Transverse colon (tissue), 4 donors: ENCODE measurements at regions not wholly inside any gene's neighbourhood (a gene's known extent, or its start where the extent isn't known, plus 50 kb on each side); places are given as distances from the start of the nearest gene placed in this dataset.

Source experiments
- DNase-seq: peaks from one replicate; pipeline ENCODE4 v3.0.0-alpha.2; 2019
- H3K27ac ChIP-seq, 4 donors: fragments of 200-600 bp; sonication (generic); 2 replicates each; pipeline ENCODE4 v1.5.1; 2016 to 2018; ENCODE audit warnings: inconsistent platforms in 4 of 4
- H3K27me3 ChIP-seq: fragments of 200-600 bp; sonication (generic); 2 replicates; pipeline ENCODE4 v1.5.1; 2017; ENCODE audit warnings: inconsistent platforms
- H3K36me3 ChIP-seq, 4 donors: fragments of 200-600 bp; sonication (generic); 2 replicates each; pipeline ENCODE4 v1.5.1; 2017 to 2019; ENCODE audit warnings: inconsistent platforms in 4 of 4
- H3K4me1 ChIP-seq, 4 donors: fragments of 200-600 bp; sonication (generic); 2 replicates each; pipeline ENCODE4 v1.5.1; 2017 to 2020; ENCODE audit warnings: inconsistent platforms in 4 of 4
- H3K4me3 ChIP-seq, 4 donors: fragments of 200-600 bp; sonication (generic); 1 replicate in 1 of 4; 2 replicates in 3 of 4; pipeline versions ENCODE4 v1.5.1 to v1.6.1; 2017 to 2019; ENCODE audit warnings: inconsistent platforms in 4 of 4
- H3K9me3 ChIP-seq, 2 donors: fragments of 200-600 bp; sonication (generic); 2 replicates each; pipeline ENCODE4 v1.5.1; 2017 to 2019; ENCODE audit warnings: inconsistent platforms in 2 of 2
- CTCF ChIP-seq, 5 experiments: fragments of 200-600 bp in 3 of 5; fragments of 450-650 bp in 2 of 5; sonication (generic) in 3 of 5; IDR thresholded peaks; 1 replicate in 2 of 5; 2 replicates in 3 of 5; pipeline ENCODE4 v1.5.1; 2016 to 2017; ENCODE audit warnings: antibody characterized with exemption in 5 of 5, inconsistent platforms in 3 of 5, mild to moderate bottlenecking in 2 of 5, moderate library complexity in 1 of 5
- EP300 ChIP-seq: sonication (generic); formaldehyde crosslinking; IDR thresholded peaks from one replicate; pipeline ENCODE4 v1.6.1; 2017; ENCODE audit warnings: antibody characterized with exemption, low read depth
- POLR2A ChIP-seq: fragments of 450-650 bp; IDR thresholded peaks from one replicate; pipeline ENCODE4 v1.6.1; 2016; ENCODE audit warnings: antibody characterized with exemption, mild to moderate bottlenecking, moderate library complexity
- POLR2AphosphoS5 ChIP-seq, 3 donors: sonication (generic); formaldehyde crosslinking; IDR thresholded peaks; one replicate each; pipeline ENCODE4 v1.6.1; 2016; ENCODE audit warnings: antibody characterized with exemption in 3 of 3
- WGBS, 2 donors: methylation state at CpG; one replicate each; pipeline ENCODE4 v1.1.5; 2018; ENCODE audit warnings: low coverage in 1 of 2; 5-methylcytosine and 5-hydroxymethylcytosine counted together
- in situ Hi-C, 4 donors: fragments of 200-750 bp; cut with MboI; loops; one replicate each; pipeline versions ENCODE4 v1.15.0 to v1.15.1; 2017; ENCODE audit warnings: low sequenced_read_pairs in 3 of 4, low pct_ligation_motif_present in 1 of 4, low pct_unique_long_range_greater_than_20kb in 1 of 4
- intact Hi-C: fragments of 100-400 bp; cut with DNase I; formaldehyde crosslinking; loops from one replicate; pipeline ENCODE4 v1.15.1; 2023; ENCODE audit warnings: low total_unique reads

GRCh38 chr16:79795556-79795955 is 195.0 kb upstream of the MAF start:
- H3K27me3 ChIP-seq: no peaks in the 10 kb centered on the region
- H3K4me3 ChIP-seq: no peak overlapping the region
- intact Hi-C loops (no loop called here), in situ Hi-C loops (no loop called here)
- H3K36me3 ChIP-seq: no peaks in the 10 kb centered on the region
- H3K4me1 ChIP-seq: no peaks in the 10 kb centered on the region
- no peak overlapping the region for H3K27ac ChIP-seq
- no peak for DNase-seq
- TF ChIP-seq POLR2AphosphoS5 (IDR thresholded peaks at IDR 0.05): no peak
- no peak for TF ChIP-seq POLR2A
- no peak for TF ChIP-seq CTCF (IDR thresholded peaks at IDR 0.05)
- TF ChIP-seq EP300: no peak
- H3K9me3 ChIP-seq: no peaks in the 10 kb centered on the region
- 62 to 79% methylated on average over 3 to 4 of the region's 4 CpGs for WGBS, 2 donors

GRCh38 chr16:79794941-79795340 is 194.4 kb upstream of the MAF start:
- Histone ChIP-seq H3K9me3 (no peaks in the 10 kb centered on the region), H3K27ac (no peak overlapping the region), H3K4me1 (no peaks in the 10 kb centered on the region), H3K27me3 (no peaks in the 10 kb centered on the region), H3K36me3 (no peaks in the 10 kb centered on the region), H3K4me3 (no peak overlapping the region)
- intact Hi-C loops (no loop called here), in situ Hi-C loops (no loop called here)
- TF ChIP-seq POLR2A (no peak), EP300 (no peak), CTCF (IDR thresholded peaks at IDR 0.05) (no peak), POLR2AphosphoS5 (IDR thresholded peaks at IDR 0.05) (no peak)
- no peak for DNase-seq
- WGBS, 2 donors: 82 to 85% methylated on average over 8 of the region's 8 CpGs

- no peak overlapping the region for H3K4me3 ChIP-seq
- 61 to 91% methylated on average over 5 to 10 of the region's 10 CpGs for WGBS, 2 donors
- in situ Hi-C loops: no loop called here
Measured at GRCh38 chr16:79792664-79793351, 192.3 kb upstream of the MAF start.

GRCh38 chr16:79792076-79792475 is 191.5 kb upstream of the MAF start:
- in situ Hi-C loops: no loop called here

More at GRCh38 chr16:79792664-79793351, 192.3 kb upstream of the MAF start:
- peak overlapping the region in 2 of 4 donors; percentile 7 to 24 for H3K27ac ChIP-seq
- intact Hi-C loops: no loop called here
- no peaks in the 10 kb centered on the region for H3K4me1 ChIP-seq
- no peaks in the 10 kb centered on the region for H3K9me3 ChIP-seq
- H3K27me3 ChIP-seq: no peaks in the 10 kb centered on the region
- TF ChIP-seq CTCF (IDR thresholded peaks at IDR 0.05) (no peak), POLR2A (no peak), POLR2AphosphoS5 (IDR thresholded peaks at IDR 0.05) (peak in 2 of 3 donors; percentile 32 to 37), EP300 (no peak)
- DNase-seq: peak; percentile 21
- no peaks in the 10 kb centered on the region for H3K36me3 ChIP-seq

More at GRCh38 chr16:79792076-79792475, 191.5 kb upstream of the MAF start:
- H3K4me1 ChIP-seq: no peaks in the 10 kb centered on the region
- no peaks in the 10 kb centered on the region for H3K9me3 ChIP-seq
- no peak for DNase-seq
- H3K36me3 ChIP-seq: no peaks in the 10 kb centered on the region
- H3K27ac ChIP-seq: peak overlapping the region in 2 of 4 donors; percentile 7 to 24
- intact Hi-C loops: no loop called here
- H3K27me3 ChIP-seq: no peaks in the 10 kb centered on the region
- TF ChIP-seq POLR2A: no peak
- no peak for TF ChIP-seq CTCF (IDR thresholded peaks at IDR 0.05)
- no peak for TF ChIP-seq POLR2AphosphoS5 (IDR thresholded peaks at IDR 0.05)
- TF ChIP-seq EP300: no peak
- H3K4me3 ChIP-seq: no peak overlapping the region
- 76 to 84% methylated on average over 2 to 6 of the region's 6 CpGs for WGBS, 2 donors
